ENCODE measurements at regions not wholly inside any gene's neighbourhood (a gene's known extent, or its start where the extent isn't known, plus 50 kb on each side); places are given as distances from the start of the nearest gene placed in this dataset.

DNA sequence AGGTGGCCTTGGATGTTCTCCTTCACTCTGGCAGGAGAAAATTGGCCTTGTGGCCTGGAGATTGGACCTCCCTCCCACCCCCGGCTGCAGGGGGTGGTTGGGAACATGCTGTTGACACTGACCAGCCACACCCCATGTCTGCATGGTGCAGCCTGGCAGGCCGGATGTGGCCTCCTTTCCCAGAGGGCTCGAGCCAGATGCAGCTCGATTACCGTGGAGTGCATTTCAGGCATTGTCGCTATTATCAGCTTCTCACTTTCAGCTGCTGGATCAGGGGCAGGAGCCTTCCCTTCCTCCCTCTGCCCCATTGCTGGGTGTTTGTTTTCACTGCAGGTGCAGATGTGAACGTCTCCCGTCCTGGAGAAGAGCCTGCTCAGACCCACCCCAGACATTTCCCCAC is 211.0 kb upstream of the SIX2 start (continued):
- TF ChIP-seq NR2F2 (IDR thresholded peaks at IDR 0.05) (no peak), EGR1 (IDR thresholded peaks at IDR 0.05; ENCODE audit: low read depth in 2 of 2) (no peak), HNF4A (conservative IDR thresholded peaks at IDR 0.05) (no peak), HNF4G (IDR thresholded peaks at IDR 0.05) (no peak), FOXA1 (IDR thresholded peaks at IDR 0.05) (no peak), GABPA (IDR thresholded peaks at IDR 0.05 in 1 of 2, conservative IDR thresholded peaks at IDR 0.05 in 1 of 2) (no peak)
- TF ChIP-seq, protein P1, sequence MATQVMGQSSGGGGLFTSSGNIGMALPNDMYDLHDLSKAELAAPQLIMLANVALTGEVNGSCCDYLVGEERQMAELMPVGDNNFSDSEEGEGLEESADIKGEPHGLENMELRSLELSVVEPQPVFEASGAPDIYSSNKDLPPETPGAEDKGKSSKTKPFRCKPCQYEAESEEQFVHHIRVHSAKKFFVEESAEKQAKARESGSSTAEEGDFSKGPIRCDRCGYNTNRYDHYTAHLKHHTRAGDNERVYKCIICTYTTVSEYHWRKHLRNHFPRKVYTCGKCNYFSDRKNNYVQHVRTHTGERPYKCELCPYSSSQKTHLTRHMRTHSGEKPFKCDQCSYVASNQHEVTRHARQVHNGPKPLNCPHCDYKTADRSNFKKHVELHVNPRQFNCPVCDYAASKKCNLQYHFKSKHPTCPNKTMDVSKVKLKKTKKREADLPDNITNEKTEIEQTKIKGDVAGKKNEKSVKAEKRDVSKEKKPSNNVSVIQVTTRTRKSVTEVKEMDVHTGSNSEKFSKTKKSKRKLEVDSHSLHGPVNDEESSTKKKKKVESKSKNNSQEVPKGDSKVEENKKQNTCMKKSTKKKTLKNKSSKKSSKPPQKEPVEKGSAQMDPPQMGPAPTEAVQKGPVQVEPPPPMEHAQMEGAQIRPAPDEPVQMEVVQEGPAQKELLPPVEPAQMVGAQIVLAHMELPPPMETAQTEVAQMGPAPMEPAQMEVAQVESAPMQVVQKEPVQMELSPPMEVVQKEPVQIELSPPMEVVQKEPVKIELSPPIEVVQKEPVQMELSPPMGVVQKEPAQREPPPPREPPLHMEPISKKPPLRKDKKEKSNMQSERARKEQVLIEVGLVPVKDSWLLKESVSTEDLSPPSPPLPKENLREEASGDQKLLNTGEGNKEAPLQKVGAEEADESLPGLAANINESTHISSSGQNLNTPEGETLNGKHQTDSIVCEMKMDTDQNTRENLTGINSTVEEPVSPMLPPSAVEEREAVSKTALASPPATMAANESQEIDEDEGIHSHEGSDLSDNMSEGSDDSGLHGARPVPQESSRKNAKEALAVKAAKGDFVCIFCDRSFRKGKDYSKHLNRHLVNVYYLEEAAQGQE (IDR thresholded peaks at IDR 0.05) = no peak
- TF ChIP-seq, protein P2, sequence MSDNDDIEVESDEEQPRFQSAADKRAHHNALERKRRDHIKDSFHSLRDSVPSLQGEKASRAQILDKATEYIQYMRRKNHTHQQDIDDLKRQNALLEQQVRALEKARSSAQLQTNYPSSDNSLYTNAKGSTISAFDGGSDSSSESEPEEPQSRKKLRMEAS (IDR thresholded peaks at IDR 0.05) = no peak

DNA sequence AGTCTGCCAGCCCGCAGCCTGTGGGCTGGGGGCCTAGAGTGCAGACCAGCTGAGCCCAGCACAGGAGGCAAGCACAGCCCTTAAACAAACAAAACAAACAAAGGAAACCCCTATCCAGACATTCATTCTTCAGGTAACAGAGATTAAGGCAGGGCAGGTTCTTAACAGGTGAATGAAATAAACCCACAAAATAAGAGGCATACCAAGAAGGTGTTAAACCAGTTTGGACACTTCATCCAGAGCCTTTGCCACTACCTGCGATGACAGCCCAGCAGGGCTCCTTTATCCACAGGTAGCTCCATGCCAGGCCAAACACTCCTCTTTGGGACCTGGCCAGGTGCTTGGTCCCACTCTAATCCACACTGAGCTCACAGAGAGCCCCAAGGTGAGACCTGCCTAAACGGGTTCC is 209.7 kb upstream of the SIX2 start:
- Histone ChIP-seq H3K27me3 (ENCODE audit: control insufficient read depth in 4 of 4, insufficient read depth in 4 of 4, low read length in 3 of 4) (no peaks in the 10 kb centered on the region), H3K9me3 (ENCODE audit: control insufficient read depth in 4 of 4, low read length in 3 of 4) (no peaks in the 10 kb centered on the region), H3K27ac (ENCODE audit: low read depth in 1 of 2, low read length in 2 of 2) (no peak overlapping the region), H3K4me3 (ENCODE audit: low read depth in 1 of 3, low read length in 3 of 3) (no peak overlapping the region), H3K9ac (ENCODE audit: low read depth in 1 of 2, low read length in 2 of 2) (no peak overlapping the region), H3K4me1 (ENCODE audit: control insufficient read depth in 4 of 4, insufficient read depth in 4 of 4, low read length in 3 of 4) (no peaks in the 10 kb centered on the region), H3K36me3 (ENCODE audit: control insufficient read depth in 4 of 4, insufficient read depth in 3 of 4, low read depth in 1 of 4, low read length in 3 of 4) (no peaks in the 10 kb centered on the region)
- DNase-seq (ENCODE audit: low spot score) = no peak
- no peak for TF ChIP-seq RXRA (IDR thresholded peaks at IDR 0.05)
- no peak for TF ChIP-seq RAD21 (IDR thresholded peaks at IDR 0.05)
- TF ChIP-seq HNF4A (conservative IDR thresholded peaks at IDR 0.05) = no peak
- TF ChIP-seq SP1 (IDR thresholded peaks at IDR 0.05) = no peak
- TF ChIP-seq JUND (IDR thresholded peaks at IDR 0.05) = no peak
- TF ChIP-seq, protein P2 (IDR thresholded peaks at IDR 0.05) = no peak
- no peak for TF ChIP-seq HNF4G (IDR thresholded peaks at IDR 0.05)
- TF ChIP-seq FOXA2 (IDR thresholded peaks at IDR 0.05) = no peak
- TF ChIP-seq GABPA (IDR thresholded peaks at IDR 0.05 in 1 of 2, conservative IDR thresholded peaks at IDR 0.05 in 1 of 2) = no peak
- TF ChIP-seq YY1 (IDR thresholded peaks at IDR 0.05) = no peak
- TF ChIP-seq EGR1 (IDR thresholded peaks at IDR 0.05; ENCODE audit: low read depth in 2 of 2) = no peak
- 70% methylated on average over 3 of the region's 3 CpGs for WGBS

DNA sequence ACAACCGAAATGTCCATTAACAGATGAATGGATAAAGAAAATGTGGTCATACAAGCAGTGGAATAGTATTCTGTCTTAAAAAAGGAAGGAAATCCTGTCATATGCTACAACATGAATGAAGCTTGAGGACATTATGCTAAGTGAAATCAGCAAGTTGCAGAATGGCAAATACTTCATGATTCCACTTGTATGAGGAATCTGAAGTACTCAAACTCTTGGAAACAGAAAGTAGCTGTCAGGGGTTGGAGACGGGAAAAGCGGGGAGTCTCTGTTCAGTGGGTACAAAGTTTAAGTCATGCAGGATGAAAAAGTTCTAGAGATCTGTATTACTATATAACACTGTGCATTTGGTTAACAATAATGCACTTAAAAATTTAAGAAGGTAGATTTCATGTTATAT is 209.0 kb upstream of the SIX2 start:
- WGBS = 96% methylated on average over 3 of the region's 3 CpGs
- Histone ChIP-seq H3K9ac (ENCODE audit: low read depth in 1 of 2, low read length in 2 of 2) (no peak overlapping the region), H3K4me3 (ENCODE audit: low read depth in 1 of 3, low read length in 3 of 3) (no peak overlapping the region), H3K4me1 (ENCODE audit: control insufficient read depth in 4 of 4, insufficient read depth in 4 of 4, low read length in 3 of 4) (no peaks in the 10 kb centered on the region), H3K36me3 (ENCODE audit: control insufficient read depth in 4 of 4, insufficient read depth in 3 of 4, low read depth in 1 of 4, low read length in 3 of 4) (no peaks in the 10 kb centered on the region), H3K27ac (ENCODE audit: low read depth in 1 of 2, low read length in 2 of 2) (no peak overlapping the region), H3K27me3 (ENCODE audit: control insufficient read depth in 4 of 4, insufficient read depth in 4 of 4, low read length in 3 of 4) (no peaks in the 10 kb centered on the region), H3K9me3 (ENCODE audit: control insufficient read depth in 4 of 4, low read length in 3 of 4) (no peaks in the 10 kb centered on the region)
- no peak for DNase-seq (ENCODE audit: low spot score)
- TF ChIP-seq FOXA1 (IDR thresholded peaks at IDR 0.05) = no peak
- TF ChIP-seq, protein P2 (IDR thresholded peaks at IDR 0.05) = no peak
- TF ChIP-seq, protein P3, sequence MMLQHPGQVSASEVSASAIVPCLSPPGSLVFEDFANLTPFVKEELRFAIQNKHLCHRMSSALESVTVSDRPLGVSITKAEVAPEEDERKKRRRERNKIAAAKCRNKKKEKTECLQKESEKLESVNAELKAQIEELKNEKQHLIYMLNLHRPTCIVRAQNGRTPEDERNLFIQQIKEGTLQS (IDR thresholded peaks at IDR 0.05) = no peak
- TF ChIP-seq JUND (IDR thresholded peaks at IDR 0.05) = no peak
- TF ChIP-seq HNF4A (conservative IDR thresholded peaks at IDR 0.05) = no peak
- no peak for TF ChIP-seq HNF4G (IDR thresholded peaks at IDR 0.05)
- no peak for TF ChIP-seq YY1 (IDR thresholded peaks at IDR 0.05)
- TF ChIP-seq EGR1 (IDR thresholded peaks at IDR 0.05; ENCODE audit: low read depth in 2 of 2) = no peak
- TF ChIP-seq, protein P1 (IDR thresholded peaks at IDR 0.05) = no peak
- no peak for TF ChIP-seq FOXA2 (IDR thresholded peaks at IDR 0.05)
- no peak for TF ChIP-seq TAF1 (conservative IDR thresholded peaks at IDR 0.05)
- TF ChIP-seq NR2F2 (IDR thresholded peaks at IDR 0.05) = no peak
- TF ChIP-seq RXRA (IDR thresholded peaks at IDR 0.05) = no peak
- TF ChIP-seq, protein P4, sequence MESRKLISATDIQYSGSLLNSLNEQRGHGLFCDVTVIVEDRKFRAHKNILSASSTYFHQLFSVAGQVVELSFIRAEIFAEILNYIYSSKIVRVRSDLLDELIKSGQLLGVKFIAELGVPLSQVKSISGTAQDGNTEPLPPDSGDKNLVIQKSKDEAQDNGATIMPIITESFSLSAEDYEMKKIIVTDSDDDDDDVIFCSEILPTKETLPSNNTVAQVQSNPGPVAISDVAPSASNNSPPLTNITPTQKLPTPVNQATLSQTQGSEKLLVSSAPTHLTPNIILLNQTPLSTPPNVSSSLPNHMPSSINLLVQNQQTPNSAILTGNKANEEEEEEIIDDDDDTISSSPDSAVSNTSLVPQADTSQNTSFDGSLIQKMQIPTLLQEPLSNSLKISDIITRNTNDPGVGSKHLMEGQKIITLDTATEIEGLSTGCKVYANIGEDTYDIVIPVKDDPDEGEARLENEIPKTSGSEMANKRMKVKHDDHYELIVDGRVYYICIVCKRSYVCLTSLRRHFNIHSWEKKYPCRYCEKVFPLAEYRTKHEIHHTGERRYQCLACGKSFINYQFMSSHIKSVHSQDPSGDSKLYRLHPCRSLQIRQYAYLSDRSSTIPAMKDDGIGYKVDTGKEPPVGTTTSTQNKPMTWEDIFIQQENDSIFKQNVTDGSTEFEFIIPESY (IDR thresholded peaks at IDR 0.05) = no peak
- no peak for TF ChIP-seq SP1 (IDR thresholded peaks at IDR 0.05)
